Fibroblast of skin of right biceps (primary cell): ENCODE measurements at regions not wholly inside any gene's neighbourhood (a gene's known extent, or its start where the extent isn't known, plus 50 kb on each side); places are given as distances from the start of the nearest gene placed in this dataset.

Experiments
- DNase-seq: peaks from one replicate; pipeline ENCODE4 v3.0.0-alpha.2; 2013

GRCh38 chr5:52419357-52419756 is 368.4 kb upstream of the ITGA1 start:
- no peak for DNase-seq

- DNase-seq = no peak
These were observed 360.1 kb upstream of the ITGA1 start for GRCh38 chr5:52427615-52428014.

DNA sequence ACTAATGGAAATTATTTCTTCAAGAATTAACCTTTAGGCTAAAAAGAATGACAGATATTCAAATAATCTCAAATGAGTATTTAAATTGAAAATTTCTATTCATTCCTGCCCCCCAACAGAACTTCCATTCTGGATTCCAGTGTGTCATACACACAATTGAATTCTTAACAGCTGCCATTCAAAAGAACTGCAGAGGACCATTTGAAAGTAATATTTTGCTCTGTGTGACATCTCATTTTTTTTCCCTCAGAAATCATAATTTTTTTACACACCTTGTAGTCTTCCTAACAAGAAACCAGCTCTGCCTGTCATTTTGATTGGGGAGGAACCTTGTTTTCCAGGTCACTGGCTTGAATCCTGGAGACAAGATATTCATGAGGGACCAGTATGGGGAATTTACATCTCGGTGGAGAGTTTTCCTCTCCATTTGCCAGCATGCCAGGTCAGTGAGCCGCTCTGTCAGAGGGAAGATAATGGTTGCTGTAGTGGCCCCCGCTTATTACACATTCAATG is 358.7 kb upstream of the ITGA1 start:
- no peak for DNase-seq

GRCh38 chr5:52441768-52442167 is 345.9 kb upstream of the ITGA1 start:
- DNase-seq = no peak

GRCh38 chr5:52443187-52443586 is 344.5 kb upstream of the ITGA1 start:
- no peak for DNase-seq

- no peak for DNase-seq
These were observed 339.6 kb upstream of the ITGA1 start for GRCh38 chr5:52448111-52448510.

GRCh38 chr5:52449516-52449915 is 338.2 kb upstream of the ITGA1 start:
- no peak for DNase-seq

DNA sequence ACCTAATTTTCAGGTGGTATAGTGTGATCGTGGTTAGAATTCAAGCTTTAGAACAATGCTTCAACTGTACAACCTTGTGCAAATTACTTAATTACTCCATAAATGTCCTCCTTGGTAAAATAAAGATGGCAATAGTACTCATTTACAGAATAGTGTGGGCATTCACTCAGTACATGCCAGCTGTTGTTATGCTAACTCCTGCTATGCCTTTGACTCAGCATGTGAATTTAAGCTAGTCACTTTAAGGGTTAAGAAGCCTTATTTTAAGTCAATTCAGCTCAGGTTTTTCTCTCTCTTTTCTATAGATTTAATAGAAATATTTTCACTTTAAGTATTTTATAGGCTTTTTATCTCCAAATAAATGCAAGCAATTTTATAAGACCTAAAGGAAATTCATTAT is 335.6 kb upstream of the ITGA1 start:
- no peak for DNase-seq

GRCh38 chr5:52453176-52453575 is 334.5 kb upstream of the ITGA1 start:
- no peak for DNase-seq

DNA sequence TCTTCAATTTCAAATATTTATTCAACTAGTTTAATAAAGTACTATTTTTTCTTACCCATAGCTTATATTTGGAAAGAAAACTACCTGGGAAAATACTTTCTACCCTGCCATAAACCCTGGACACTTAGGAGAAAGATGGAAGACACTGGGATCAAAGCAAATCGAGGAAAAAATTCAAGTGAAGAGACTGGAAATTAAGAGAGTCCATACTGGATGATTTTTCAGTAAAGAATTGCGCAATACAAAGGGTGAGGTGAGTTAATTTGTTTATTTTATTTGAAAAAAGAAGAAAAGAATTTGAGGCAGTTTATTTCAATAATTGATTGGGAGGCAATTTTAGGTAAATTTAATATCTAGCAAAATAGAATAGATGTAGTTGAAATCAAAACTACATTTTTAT is 331.8 kb upstream of the ITGA1 start:
- DNase-seq = no peak

DNA sequence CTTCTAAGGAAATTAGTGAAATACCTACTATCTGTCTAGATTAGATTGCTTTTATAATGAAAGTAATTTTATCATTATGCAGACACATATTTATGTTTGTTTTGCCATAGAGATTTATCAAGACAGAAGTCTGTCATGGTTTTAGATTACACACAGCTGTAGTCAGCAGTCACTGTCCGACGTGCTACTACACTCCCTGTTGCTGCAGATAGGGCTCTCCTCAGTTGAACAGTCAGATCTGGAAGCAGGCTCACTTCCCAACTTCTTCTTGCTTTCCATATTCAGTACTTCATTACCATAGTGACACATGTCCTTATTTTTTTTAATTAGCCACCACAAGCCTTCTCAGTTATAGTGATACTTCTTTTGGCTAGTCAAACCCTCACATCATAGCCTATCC is 329.9 kb upstream of the ITGA1 start:
- DNase-seq = no peak

GRCh38 chr5:52466113-52466512 is 321.6 kb upstream of the ITGA1 start:
- DNase-seq = no peak

DNA sequence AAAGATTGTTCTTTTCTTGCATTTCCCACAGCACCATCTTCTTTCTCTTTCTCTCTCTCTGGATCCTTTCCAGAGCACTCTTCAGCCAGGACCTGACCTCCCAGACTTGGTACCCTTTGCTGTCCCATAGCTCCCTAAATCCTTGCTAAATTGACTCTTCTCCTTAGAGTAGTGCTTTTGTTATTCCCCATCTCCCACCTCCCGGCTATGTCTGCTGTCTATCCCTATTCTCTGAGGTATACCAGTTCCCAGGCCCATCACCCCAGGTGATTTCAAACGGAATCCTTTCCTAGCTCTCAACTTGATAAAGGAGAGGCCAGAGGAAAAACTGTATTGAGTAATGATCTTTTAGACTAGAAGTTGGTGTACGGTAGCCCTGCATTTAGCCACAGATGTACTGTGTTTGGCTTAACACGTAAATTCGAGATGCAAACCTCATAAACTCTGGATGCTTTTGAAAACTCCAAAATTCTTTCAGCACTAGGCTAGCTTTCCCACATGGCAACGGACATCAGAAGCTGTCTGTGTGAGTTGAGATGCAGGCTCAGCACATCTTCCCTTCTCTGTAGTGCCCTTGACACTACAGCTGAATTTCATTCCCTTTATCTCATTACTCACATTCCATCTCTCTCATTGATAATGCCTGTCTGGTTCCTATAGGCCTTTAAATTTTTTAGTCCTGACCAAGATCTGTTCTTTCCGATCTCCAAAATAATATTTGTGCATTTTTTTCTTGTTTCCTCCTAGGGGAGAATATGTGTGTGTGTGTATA is 320.8 kb upstream of the ITGA1 start:
- no peak for DNase-seq

DNA sequence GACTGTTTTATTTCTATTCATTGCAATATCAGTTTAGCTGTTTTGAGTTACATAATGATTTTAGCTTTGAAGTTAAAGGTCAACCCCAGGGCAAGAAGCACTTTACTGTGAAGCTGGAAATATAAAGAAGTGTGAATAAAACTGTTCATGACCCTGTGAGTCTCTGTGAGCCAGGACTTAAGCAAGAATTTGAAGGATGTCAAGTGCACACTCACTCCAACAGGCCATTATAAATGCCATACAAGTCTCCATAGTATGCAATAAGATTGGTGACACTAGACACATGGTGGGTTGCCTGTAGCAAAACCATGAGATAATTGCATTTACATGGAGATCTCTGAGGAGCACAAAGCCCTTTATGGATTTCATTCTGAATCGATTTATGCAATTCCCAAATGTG is 318.7 kb upstream of the ITGA1 start:
- no peak for DNase-seq

GRCh38 chr5:52469420-52469819 is 318.3 kb upstream of the ITGA1 start:
- DNase-seq = no peak

GRCh38 chr5:52469835-52470234 is 317.9 kb upstream of the ITGA1 start:
- DNase-seq = no peak

DNA sequence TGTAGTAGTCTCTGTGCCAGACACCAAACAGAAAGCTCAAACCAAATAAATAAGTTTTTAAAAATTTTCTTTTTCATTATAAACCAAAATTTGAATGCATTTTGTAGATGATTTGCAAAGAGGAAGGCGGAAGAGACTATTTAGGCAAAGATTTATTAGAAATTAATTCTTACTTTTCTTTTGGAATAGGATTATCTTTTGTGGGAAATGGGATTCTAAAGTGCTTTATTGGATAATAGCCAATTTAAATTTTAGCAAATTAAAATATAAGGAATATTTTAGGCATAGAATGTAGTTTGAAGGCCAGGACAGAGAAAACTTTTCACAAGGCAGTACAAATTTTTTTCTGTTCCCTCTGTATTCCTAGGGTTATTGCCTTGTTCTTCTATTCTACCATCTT is 311.4 kb upstream of the ITGA1 start:
- DNase-seq = no peak

GRCh38 chr5:52481201-52481600 is 306.5 kb upstream of the ITGA1 start:
- DNase-seq = no peak

GRCh38 chr5:52481851-52482250 is 305.9 kb upstream of the ITGA1 start:
- no peak for DNase-seq

DNA sequence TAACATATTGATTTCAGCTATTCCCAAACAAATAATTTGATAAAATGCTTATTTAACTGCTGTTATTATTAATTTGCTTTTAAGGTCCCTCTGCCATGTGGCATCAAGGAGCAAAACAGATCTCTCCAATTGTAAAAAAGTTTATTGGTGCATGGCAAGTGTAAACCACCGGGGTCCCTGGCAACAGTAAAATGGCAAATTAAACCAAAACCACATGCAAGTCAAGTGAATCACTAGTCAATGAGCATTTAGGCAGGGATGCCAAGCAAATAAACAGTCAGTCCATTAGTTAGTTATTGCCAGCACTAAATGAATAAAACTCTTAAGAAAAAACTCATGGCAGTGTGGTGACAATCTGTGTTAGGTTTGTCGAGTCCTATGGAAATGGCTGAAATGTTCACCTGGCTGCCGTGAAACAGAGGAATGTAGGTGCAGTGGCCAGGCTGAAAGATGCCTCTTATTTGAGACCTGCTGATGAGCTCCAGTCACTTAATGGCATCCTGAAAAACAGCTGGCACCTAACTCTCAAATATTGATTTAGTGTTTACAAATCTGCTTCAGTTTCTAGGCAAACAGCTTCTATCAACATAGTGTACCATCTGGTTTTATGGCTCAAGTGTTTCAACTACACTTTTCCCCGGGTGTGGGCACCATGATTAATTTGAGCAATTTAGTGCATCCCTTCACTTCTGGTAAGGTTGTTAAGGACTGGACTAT is 296.5 kb upstream of the ITGA1 start:
- DNase-seq = no peak

GRCh38 chr5:52491818-52492217 is 295.9 kb upstream of the ITGA1 start:
- DNase-seq = no peak

DNA sequence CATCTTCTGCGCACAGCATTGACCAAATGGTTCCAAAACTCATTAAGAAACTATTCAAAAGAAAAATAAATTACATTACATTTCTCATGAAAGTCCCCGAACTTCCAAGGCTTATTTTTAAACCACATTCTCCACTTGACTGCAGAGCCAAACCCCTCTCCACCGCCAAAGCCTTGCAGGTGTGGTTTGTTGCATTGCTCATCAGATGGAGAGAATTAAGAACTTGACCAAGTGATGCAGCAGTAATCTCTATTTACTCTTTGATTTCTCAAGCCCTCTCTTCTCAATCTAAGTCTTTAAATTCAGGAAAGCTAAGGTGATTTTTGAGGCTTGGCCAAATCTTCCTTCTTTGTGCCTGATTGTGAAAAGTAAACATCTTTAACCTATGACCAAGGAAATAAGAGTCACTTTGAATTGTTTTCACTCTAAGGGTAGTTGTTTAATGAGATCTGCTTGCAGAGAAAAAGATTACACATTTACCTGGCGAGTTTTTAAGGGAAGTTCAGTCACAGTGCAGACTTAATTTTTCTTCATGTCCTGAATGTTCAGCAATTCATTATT is 290.5 kb upstream of the ITGA1 start:
- DNase-seq = no peak

- DNase-seq = no peak
These were observed 289.1 kb upstream of the ITGA1 start for GRCh38 chr5:52498607-52499006.

DNA sequence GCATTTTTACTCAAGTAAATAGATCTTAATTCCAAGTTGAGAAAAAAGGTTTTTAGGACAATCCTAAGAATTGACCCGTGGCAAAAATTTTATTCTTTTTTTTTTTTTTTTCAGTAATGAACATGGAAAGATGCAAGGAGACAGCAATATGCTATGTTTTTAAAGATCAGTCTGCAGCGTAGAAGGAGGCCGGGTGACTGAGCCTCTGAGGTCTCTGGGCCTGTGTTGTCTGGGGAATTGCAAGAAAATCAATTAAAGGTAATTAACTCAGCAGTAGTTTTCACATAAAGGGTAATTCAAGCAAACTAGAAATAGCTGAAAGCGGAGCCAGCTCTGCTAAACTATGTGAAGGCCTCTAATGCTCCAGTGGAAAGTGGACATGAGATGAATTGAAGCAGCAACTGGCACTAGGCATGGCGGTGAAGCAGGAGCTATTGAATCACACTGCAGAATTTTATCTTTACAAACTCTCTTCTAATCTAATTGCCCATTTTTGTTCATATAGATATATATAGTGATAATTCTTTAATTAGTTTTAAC is 285.2 kb upstream of the ITGA1 start:
- DNase-seq = no peak
